ENCODE measurements at regions not wholly inside any gene's neighbourhood (a gene's known extent, or its start where the extent isn't known, plus 50 kb on each side); places are given as distances from the start of the nearest gene placed in this dataset.

DNA sequence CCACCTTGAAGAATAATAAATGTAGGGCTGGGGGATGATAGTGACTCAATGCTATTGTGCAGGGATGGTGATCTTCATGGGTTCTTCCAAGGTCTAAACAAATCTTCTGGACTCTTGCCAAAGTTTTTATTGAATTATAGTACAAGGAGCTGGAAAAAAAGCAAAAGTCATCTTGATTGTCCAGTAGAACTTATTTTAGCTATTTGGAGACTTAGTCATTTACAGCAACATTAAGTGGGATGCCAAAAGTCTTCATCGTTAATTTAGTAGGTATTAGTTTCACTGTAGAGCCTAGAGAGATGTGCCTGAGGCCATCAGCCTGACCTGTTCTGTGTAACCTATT lies 212.9 kb upstream of the TBX18 start:
- no peaks in the 10 kb centered on the region for H3K9me3 ChIP-seq
- H3K27ac ChIP-seq: no peak overlapping the region
- H3K36me3 ChIP-seq: no peaks in the 10 kb centered on the region
- H3K4me1 ChIP-seq: no peaks in the 10 kb centered on the region
- intact Hi-C loops (cut with DNase I): no loop called here
- H3K4me3 ChIP-seq: no peak overlapping the region
- TF ChIP-seq POLR2AphosphoS5 (IDR thresholded peaks at IDR 0.05): no peak
- TF ChIP-seq, protein P1, sequence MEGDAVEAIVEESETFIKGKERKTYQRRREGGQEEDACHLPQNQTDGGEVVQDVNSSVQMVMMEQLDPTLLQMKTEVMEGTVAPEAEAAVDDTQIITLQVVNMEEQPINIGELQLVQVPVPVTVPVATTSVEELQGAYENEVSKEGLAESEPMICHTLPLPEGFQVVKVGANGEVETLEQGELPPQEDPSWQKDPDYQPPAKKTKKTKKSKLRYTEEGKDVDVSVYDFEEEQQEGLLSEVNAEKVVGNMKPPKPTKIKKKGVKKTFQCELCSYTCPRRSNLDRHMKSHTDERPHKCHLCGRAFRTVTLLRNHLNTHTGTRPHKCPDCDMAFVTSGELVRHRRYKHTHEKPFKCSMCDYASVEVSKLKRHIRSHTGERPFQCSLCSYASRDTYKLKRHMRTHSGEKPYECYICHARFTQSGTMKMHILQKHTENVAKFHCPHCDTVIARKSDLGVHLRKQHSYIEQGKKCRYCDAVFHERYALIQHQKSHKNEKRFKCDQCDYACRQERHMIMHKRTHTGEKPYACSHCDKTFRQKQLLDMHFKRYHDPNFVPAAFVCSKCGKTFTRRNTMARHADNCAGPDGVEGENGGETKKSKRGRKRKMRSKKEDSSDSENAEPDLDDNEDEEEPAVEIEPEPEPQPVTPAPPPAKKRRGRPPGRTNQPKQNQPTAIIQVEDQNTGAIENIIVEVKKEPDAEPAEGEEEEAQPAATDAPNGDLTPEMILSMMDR (IDR thresholded peaks at IDR 0.05): no peak
- TF ChIP-seq POLR2A (IDR thresholded peaks at IDR 0.05): no peak
- no peak for TF ChIP-seq EP300 (IDR thresholded peaks at IDR 0.05)
- H3K27me3 ChIP-seq: no peaks in the 10 kb centered on the region
- 78 to 82% methylated on average over 1 of the region's 1 CpG for WGBS, 2 donors
- no peak for DNase-seq

DNA sequence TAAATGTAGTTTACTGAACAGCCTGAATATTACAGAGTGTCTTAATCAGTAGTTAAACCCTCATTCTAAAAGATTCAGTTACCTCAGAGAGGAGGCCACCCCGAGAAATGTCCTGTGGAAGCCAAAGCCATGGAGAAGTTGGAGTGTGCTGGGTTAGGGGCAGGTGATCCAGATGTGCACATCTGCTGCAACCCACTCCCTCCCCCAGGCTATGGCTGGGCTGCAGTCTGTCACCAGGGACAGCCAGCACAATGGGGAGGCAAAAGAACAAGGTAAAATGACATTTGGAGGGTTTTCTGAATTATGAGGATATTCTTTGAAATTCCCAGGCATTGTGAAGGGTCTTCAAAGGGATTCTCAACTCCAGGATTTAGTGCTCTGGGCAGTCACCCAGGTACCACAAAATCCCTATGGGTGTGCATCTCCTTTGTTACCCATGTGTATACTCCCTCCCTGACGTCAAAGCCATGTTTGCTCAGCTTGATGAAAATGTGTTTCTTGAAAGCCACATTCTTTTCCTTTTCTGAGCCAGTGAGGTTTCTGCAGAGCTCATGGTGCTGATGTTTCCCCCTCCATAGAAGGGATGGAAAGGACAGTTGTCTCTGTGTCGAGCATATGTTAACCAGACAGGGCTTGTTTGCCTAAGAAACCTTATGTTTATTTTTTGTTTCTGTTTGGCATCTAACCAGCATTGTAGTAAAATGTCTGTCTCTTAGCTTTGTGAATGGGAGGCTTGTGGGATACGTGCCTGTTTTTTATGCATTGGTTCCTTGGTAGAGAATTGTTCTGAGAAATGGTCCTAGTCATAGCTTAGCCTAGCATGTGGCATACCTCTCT lies 212.3 kb upstream of the TBX18 start:
- no peaks in the 10 kb centered on the region for H3K27me3 ChIP-seq
- no peak for DNase-seq
- no peak overlapping the region for H3K4me3 ChIP-seq
- TF ChIP-seq POLR2A (IDR thresholded peaks at IDR 0.05): no peak
- no peak for TF ChIP-seq POLR2AphosphoS5 (IDR thresholded peaks at IDR 0.05)
- TF ChIP-seq EP300 (IDR thresholded peaks at IDR 0.05): no peak
- TF ChIP-seq, protein P1 (IDR thresholded peaks at IDR 0.05): no peak
- intact Hi-C loops (cut with DNase I): no loop called here
- no peak overlapping the region for H3K27ac ChIP-seq
- WGBS, 2 donors: 24 to 58% methylated on average over 4 of the region's 4 CpGs
- no peaks in the 10 kb centered on the region for H3K9me3 ChIP-seq
- no peaks in the 10 kb centered on the region for H3K36me3 ChIP-seq
- H3K4me1 ChIP-seq: no peaks in the 10 kb centered on the region

DNA sequence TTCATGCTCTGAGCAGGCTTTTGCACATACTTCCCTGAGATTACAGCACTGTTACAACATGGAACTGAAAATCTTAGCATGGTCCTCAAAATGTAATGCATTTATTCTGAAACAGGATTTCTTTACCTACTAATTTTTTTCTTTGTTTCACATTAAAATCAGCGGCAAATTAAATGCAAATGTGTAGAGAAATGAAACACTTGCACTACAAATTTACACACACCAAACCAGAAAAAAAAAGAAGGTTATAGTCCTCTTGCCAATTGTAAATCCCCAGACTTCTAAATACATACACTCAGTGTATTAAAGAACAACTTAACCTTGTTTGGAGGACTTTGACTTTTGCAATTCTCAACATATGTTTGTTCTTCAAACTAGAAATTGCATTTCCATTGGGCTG lies 210.9 kb upstream of the TBX18 start:
- intact Hi-C loops (cut with DNase I): no loop called here
- WGBS, 2 donors: 92% methylated on average over 1 of the region's 1 CpG
- Histone ChIP-seq H3K4me1 (no peaks in the 10 kb centered on the region), H3K36me3 (no peaks in the 10 kb centered on the region), H3K9me3 (no peaks in the 10 kb centered on the region), H3K4me3 (no peak overlapping the region), H3K27me3 (no peaks in the 10 kb centered on the region), H3K27ac (no peak overlapping the region)
- TF ChIP-seq EP300 (IDR thresholded peaks at IDR 0.05): no peak
- no peak for TF ChIP-seq POLR2A (IDR thresholded peaks at IDR 0.05)
- TF ChIP-seq, protein P1 (IDR thresholded peaks at IDR 0.05): no peak
- TF ChIP-seq POLR2AphosphoS5 (IDR thresholded peaks at IDR 0.05): no peak
- DNase-seq: no peak

DNA sequence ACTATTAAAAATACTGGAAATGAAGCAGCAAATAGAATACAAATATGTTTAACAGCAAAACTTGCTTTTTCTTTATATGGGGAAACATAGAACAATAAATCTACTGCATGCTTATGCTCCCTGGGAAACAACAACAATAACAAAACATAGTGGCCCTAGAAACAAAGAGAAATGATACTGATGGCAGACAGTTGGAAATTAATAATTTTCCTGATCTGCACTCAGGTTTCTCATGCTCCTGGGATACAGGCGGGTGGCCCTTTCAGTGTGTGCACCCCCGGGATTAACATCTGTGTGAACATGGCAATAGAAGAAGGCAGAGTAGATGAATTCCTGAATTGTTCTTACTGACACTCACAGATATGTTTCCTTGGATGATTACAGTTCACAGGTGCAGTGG lies 209.2 kb upstream of the TBX18 start:
- WGBS, 2 donors: 86 to 89% methylated on average over 2 of the region's 2 CpGs
- intact Hi-C loops (cut with DNase I): no loop called here
- H3K9me3 ChIP-seq: no peaks in the 10 kb centered on the region
- no peaks in the 10 kb centered on the region for H3K36me3 ChIP-seq
- no peaks in the 10 kb centered on the region for H3K4me1 ChIP-seq
- no peaks in the 10 kb centered on the region for H3K27me3 ChIP-seq
- H3K27ac ChIP-seq: no peak overlapping the region
- TF ChIP-seq POLR2A (IDR thresholded peaks at IDR 0.05) (no peak), EP300 (IDR thresholded peaks at IDR 0.05) (no peak), POLR2AphosphoS5 (IDR thresholded peaks at IDR 0.05) (no peak)
- TF ChIP-seq, protein P1 (IDR thresholded peaks at IDR 0.05): no peak
- no peak overlapping the region for H3K4me3 ChIP-seq
- no peak for DNase-seq

DNA sequence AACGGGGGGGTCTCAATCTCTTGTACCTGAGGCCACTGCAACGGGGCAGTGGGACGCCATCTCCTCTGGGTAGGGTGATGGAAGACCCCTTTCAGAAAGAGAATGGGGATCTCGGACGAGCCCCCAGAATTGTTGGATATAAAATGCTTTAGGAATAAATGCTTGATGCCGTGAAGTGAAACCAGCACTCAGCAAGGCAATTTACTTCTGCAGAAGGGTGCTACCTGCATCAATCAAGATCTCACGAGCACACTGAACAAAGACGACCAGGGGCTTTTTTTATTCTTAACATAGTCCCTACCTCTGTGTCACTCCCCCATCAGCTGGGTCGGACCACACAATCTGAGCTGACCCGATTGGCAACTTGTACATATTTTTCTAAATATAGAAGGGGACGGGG lies 203.6 kb upstream of the TBX18 start:
- intact Hi-C loops (cut with DNase I): no loop called here
- no peak for DNase-seq
- Histone ChIP-seq H3K9me3 (peaks cover 4 to 12% (median 8%) of the 10 kb centered on the region in 4 donors), H3K4me3 (no peak overlapping the region), H3K4me1 (no peaks in the 10 kb centered on the region), H3K27ac (no peak overlapping the region), H3K36me3 (no peaks in the 10 kb centered on the region), H3K27me3 (no peaks in the 10 kb centered on the region)
- WGBS, 2 donors: 84 to 91% methylated on average over 11 of the region's 11 CpGs
- TF ChIP-seq POLR2AphosphoS5 (IDR thresholded peaks at IDR 0.05): no peak
- TF ChIP-seq EP300 (IDR thresholded peaks at IDR 0.05): no peak
- no peak for TF ChIP-seq POLR2A (IDR thresholded peaks at IDR 0.05)
- TF ChIP-seq, protein P1 (IDR thresholded peaks at IDR 0.05): no peak

Measured in sigmoid colon (tissue), 6 donors.